IMR-90 (cell line): ENCODE measurements at regions not wholly inside any gene's neighbourhood (a gene's known extent, or its start where the extent isn't known, plus 50 kb on each side); places are given as distances from the start of the nearest gene placed in this dataset.

Experiments used
- ATAC-seq: fragments of 200-7000 bp; cut with Tn5 transposase; 2 replicates; pipeline ENCODE4 v1.9.1; 2020; ENCODE audit warnings: low read depth, mild to moderate bottlenecking, moderate library complexity
- BruUV-seq: library from RNA; stranded (reverse); fragments of 400-500 nt; replicated peaks from 2 replicates; lab custom pipeline; 2021; lab: Mats Ljungman, UMichigan
- CTCF ChIA-PET: fragments of 300-600 bp; formaldehyde crosslinking; extraction: SDS; loops from one replicate; lab custom pipeline; 2021; ENCODE audit warnings: antibody characterized with exemption; lab: Yijun Ruan, JAX
- POLR2A ChIA-PET: fragments of 300-600 bp; sonication (Branson Sonifier 250); formaldehyde crosslinking; loops from one replicate; lab custom pipeline; 2022; ENCODE audit warnings: antibody characterized with exemption; ENCODE audit not compliant: unreplicated experiment; lab: Charles Lee
- DNase-seq: peaks from one replicate; pipeline ENCODE4 v3.0.0; 2013
- H2AFZ ChIP-seq: replicated peaks from 2 replicates; pipeline ENCODE3; 2013; ENCODE audit warnings: low read length, mild to moderate bottlenecking; ENCODE audit not compliant: poor library complexity
- H2AK5ac ChIP-seq: 2 replicates; pipeline ENCODE4 v1.6.1; 2013; ENCODE audit warnings: low read depth, low read length, inconsistent platforms
- H2AK9ac ChIP-seq: replicated peaks from 2 replicates; pipeline ENCODE3; 2013; ENCODE audit warnings: mild to moderate bottlenecking, low read depth, low read length, moderate library complexity; ENCODE audit not compliant: poor library complexity
- H2BK120ac ChIP-seq: 2 replicates; pipeline ENCODE4 v1.6.1; 2013; ENCODE audit warnings: low read depth, low read length, inconsistent platforms
- H2BK15ac ChIP-seq: 3 replicates; pipeline ENCODE4 v1.6.1; 2013; ENCODE audit warnings: low read depth, low read length, inconsistent platforms
- H2BK20ac ChIP-seq: 2 replicates; pipeline ENCODE4 v1.6.1; 2013; ENCODE audit warnings: low read depth, mild to moderate bottlenecking, inconsistent platforms, low read length, moderate library complexity
- H2BK5ac ChIP-seq: 2 replicates; pipeline ENCODE4 v1.6.1; 2013; ENCODE audit warnings: mild to moderate bottlenecking, low read depth, low read length, inconsistent platforms; ENCODE audit not compliant: poor library complexity, severe bottlenecking
- H3K14ac ChIP-seq: replicated peaks from 2 replicates; pipeline ENCODE4 v1.6.1; 2013; ENCODE audit warnings: low read depth, low read length, inconsistent platforms
- H3K18ac ChIP-seq: 2 replicates; pipeline ENCODE4 v1.6.1; 2013; ENCODE audit warnings: low read depth, low read length, control low read depth
- H3K23ac ChIP-seq: 2 replicates; pipeline ENCODE4 v1.6.1; 2013; ENCODE audit warnings: low read depth, low read length, inconsistent platforms
- H3K27ac ChIP-seq: 2 replicates; pipeline ENCODE4 v1.5.1; 2013; ENCODE audit warnings: mild to moderate bottlenecking, control low read depth, low read length; ENCODE audit not compliant: insufficient read depth
- H3K27me3 ChIP-seq: 2 replicates; pipeline ENCODE4 v1.6.1; 2013; ENCODE audit warnings: low read length; ENCODE audit not compliant: control insufficient read depth, insufficient read depth
- H3K36me3 ChIP-seq: 2 replicates; pipeline ENCODE4 v1.6.1; 2013; ENCODE audit warnings: low read length, mixed read lengths; ENCODE audit not compliant: control insufficient read depth, insufficient read depth
- H3K4ac ChIP-seq: 2 replicates; pipeline ENCODE4 v1.6.1; 2013; ENCODE audit warnings: low read depth, low read length, inconsistent platforms
- H3K4me1 ChIP-seq: 2 replicates; pipeline ENCODE4 v1.6.1; 2013; ENCODE audit warnings: low read length, mixed read lengths; ENCODE audit not compliant: control insufficient read depth, insufficient read depth
- H3K4me2 ChIP-seq: 2 replicates; pipeline ENCODE4 v1.6.1; 2013; ENCODE audit warnings: low read depth, mild to moderate bottlenecking, control low read depth, low read length, moderate library complexity
- H3K4me3 ChIP-seq: 2 replicates; pipeline ENCODE4 v1.5.1; 2013; ENCODE audit warnings: low read depth, mild to moderate bottlenecking, control low read depth, low read length, moderate library complexity; ENCODE audit not compliant: insufficient read depth
- H3K56ac ChIP-seq: 2 replicates; pipeline ENCODE4 v1.6.1; 2013; ENCODE audit warnings: low read length, inconsistent platforms; ENCODE audit not compliant: insufficient read depth; ENCODE audit errors: extremely low read depth
- H3K79me1 ChIP-seq, 2 experiments: 2 replicates each; pipeline ENCODE4 v1.6.1; 2013; ENCODE audit warnings: low read length in 2 of 2, inconsistent platforms in 1 of 2, low read depth in 1 of 2
- H3K9ac ChIP-seq: 2 replicates; pipeline ENCODE4 v1.6.1; 2013; ENCODE audit warnings: low read depth, low read length, control low read depth
- H3K9me1 ChIP-seq: 2 replicates; pipeline ENCODE4 v1.6.1; 2013; ENCODE audit warnings: low read length, inconsistent platforms; ENCODE audit not compliant: insufficient read depth
- H3K9me3 ChIP-seq: 2 replicates; pipeline ENCODE4 v1.6.1; 2013; ENCODE audit warnings: low read length; ENCODE audit not compliant: control insufficient read depth, insufficient read depth
- H4K20me1 ChIP-seq: 2 replicates; pipeline ENCODE4 v1.6.1; 2013; ENCODE audit warnings: low read length, inconsistent platforms; ENCODE audit not compliant: insufficient read depth
- H4K5ac ChIP-seq: 2 replicates; pipeline ENCODE4 v1.6.1; 2013; ENCODE audit warnings: mild to moderate bottlenecking, low read depth, low read length, control low read depth
- H4K8ac ChIP-seq, 2 experiments: 2 replicates each; pipeline ENCODE4 v1.6.1; 2013; ENCODE audit warnings: low read depth in 2 of 2, low read length in 2 of 2, control low read depth in 1 of 2, inconsistent platforms in 1 of 2
- H4K91ac ChIP-seq: 2 replicates; pipeline ENCODE4 v1.6.1; 2013; ENCODE audit warnings: low read depth, low read length, inconsistent platforms; ENCODE audit not compliant: insufficient read depth
- BHLHE40 ChIP-seq: fragments of 150-350 bp; IDR thresholded peaks from 2 replicates; pipeline ENCODE4 v1.6.1; 2016; ENCODE audit warnings: mild to moderate bottlenecking, low read depth, low read length
- CEBPB ChIP-seq: IDR thresholded peaks from 2 replicates; pipeline ENCODE4 v1.6.1; 2012; ENCODE audit warnings: low read depth, low read length, improper control_type of control experiment
- CHD1 ChIP-seq: IDR thresholded peaks from 2 replicates; pipeline ENCODE4 v1.6.1; 2012; ENCODE audit warnings: low read depth, low read length, improper control_type of control experiment
- CTCF ChIP-seq: conservative IDR thresholded peaks from 2 replicates; pipeline ENCODE4 v1.5.1; 2012; ENCODE audit warnings: mild to moderate bottlenecking, low read depth, low read length, improper control_type of control experiment
- FOS ChIP-seq: fragments of 150-350 bp; IDR thresholded peaks from 2 replicates; pipeline ENCODE4 v1.6.1; 2016; ENCODE audit warnings: low read depth, low read length
- MAFK ChIP-seq: IDR thresholded peaks from 2 replicates; pipeline ENCODE4 v1.6.1; 2012; ENCODE audit warnings: low read depth, low read length, improper control_type of control experiment
- MAZ ChIP-seq: IDR thresholded peaks from 2 replicates; pipeline ENCODE4 v1.6.1; 2012; ENCODE audit warnings: low read depth, mild to moderate bottlenecking, low read length, improper control_type of control experiment, moderate library complexity, borderline replicate concordance
- MXI1 ChIP-seq: IDR thresholded peaks from 2 replicates; pipeline ENCODE4 v1.6.1; 2012; ENCODE audit warnings: low read depth, mild to moderate bottlenecking, low read length, moderate library complexity, borderline replicate concordance
- NFE2L2 ChIP-seq: fragments of 150-350 bp; IDR thresholded peaks from 2 replicates; pipeline ENCODE4 v1.6.1; 2016; ENCODE audit warnings: low read depth, mild to moderate bottlenecking, low read length
- POLR2A ChIP-seq: IDR thresholded peaks from 2 replicates; pipeline ENCODE4 v1.6.1; 2012; ENCODE audit warnings: mild to moderate bottlenecking, low read depth, low read length
- RAD21 ChIP-seq: IDR thresholded peaks from 2 replicates; pipeline ENCODE4 v1.6.1; 2012; ENCODE audit warnings: low read length, improper control_type of control experiment
- RCOR1 ChIP-seq: IDR thresholded peaks from 2 replicates; pipeline ENCODE4 v1.6.1; 2012; ENCODE audit warnings: mild to moderate bottlenecking, low read length, improper control_type of control experiment; ENCODE audit not compliant: insufficient replicate concordance
- RFX5 ChIP-seq: IDR thresholded peaks from 2 replicates; pipeline ENCODE4 v1.8.0; 2012; ENCODE audit warnings: low read depth, mild to moderate bottlenecking, low read length, moderate library complexity
- SMC3 ChIP-seq: fragments of 150-350 bp; IDR thresholded peaks from 2 replicates; pipeline ENCODE4 v1.6.1; 2016; ENCODE audit warnings: low read depth, mild to moderate bottlenecking, antibody characterized with exemption, low read length, moderate library complexity
- USF2 ChIP-seq: fragments of 150-350 bp; IDR thresholded peaks from 2 replicates; pipeline ENCODE4 v1.6.1; 2017; ENCODE audit warnings: mild to moderate bottlenecking, antibody characterized with exemption, low read length, low read depth
- WGBS, 2 experiments: methylation state at CpG; one replicate each; pipeline versions ENCODE4 v1.1.5 to v1.1.7; 2013; ENCODE audit warnings: missing lambda C conversion rate in 2 of 2; ENCODE audit not compliant: insufficient read length in 1 of 2; ENCODE audit errors: extremely low coverage in 2 of 2; 5-methylcytosine and 5-hydroxymethylcytosine counted together
- dilution Hi-C: fragments of 300-500 bp; cut with HindIII; formaldehyde crosslinking; loops from one replicate; pipeline ENCODE4 v1.14.3; 2018; ENCODE audit warnings: low sequenced_read_pairs; ENCODE audit not compliant: unreplicated experiment
- in situ Hi-C: fragments of 300-500 bp; cut with MboI; formaldehyde crosslinking; loops from 3 replicates; pipeline ENCODE4 v1.14.3; 2019; ENCODE audit warnings: low sequenced_read_pairs, inconsistent platforms, mixed read lengths
- intact Hi-C: fragments of 100-400 bp; cut with micrococcal nuclease; formaldehyde crosslinking; loops from 2 replicates; pipeline ENCODE4 v1.10.0; 2022
- TF ChIP-seq, protein P1 (sequence below): fragments of 150-350 bp; IDR thresholded peaks from 2 replicates; pipeline ENCODE4 v1.6.1; 2016; ENCODE audit warnings: low read depth, mild to moderate bottlenecking, low read length, moderate library complexity, borderline replicate concordance

DNA sequence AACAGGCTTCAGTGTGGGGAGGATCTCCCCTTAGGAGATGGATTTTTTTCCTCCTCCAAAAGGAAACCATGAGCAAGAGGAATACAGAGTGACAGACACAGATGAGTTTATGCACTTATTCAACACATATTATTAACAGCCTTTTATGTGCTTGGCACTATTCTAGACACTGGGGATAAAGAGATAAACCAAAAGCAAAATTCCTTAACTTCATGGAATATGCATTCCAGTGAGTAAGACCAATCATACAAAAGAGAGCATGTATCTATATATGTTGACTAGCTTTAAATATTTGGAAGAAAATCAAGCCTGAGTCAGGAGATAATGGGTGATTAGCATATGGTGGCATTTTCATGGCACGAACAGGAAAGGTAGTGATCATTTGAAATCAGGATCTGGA is 284.4 kb upstream of the RASGRP1 start:
- 0% methylated on average over 1 of the region's 1 CpG; no CpG with 5 or more reads in 1 of the 2 experiments for WGBS, 2 experiments
- no peak overlapping the region for H3K4me2 ChIP-seq
- H3K36me3 ChIP-seq: no peaks in the 10 kb centered on the region
- H3K4me1 ChIP-seq: peaks cover 12% of the 10 kb centered on the region
- H4K20me1 ChIP-seq: no peaks in the 10 kb centered on the region
- H2AFZ ChIP-seq: no peak overlapping the region
- CTCF ChIA-PET: interaction anchor here (0.6 to 1.1 kb wide), 2 partner anchors 142 to 163 kb away, joined by 3 read pairs; no protein-coding TSS in a partner anchor
- H3K4ac ChIP-seq: peak overlapping the region; percentile 75; the same call in 1 of the 2 replicates
- peak overlapping the region; percentile 42; the same call in 1 of the 2 replicates for H3K18ac ChIP-seq
- H3K27me3 ChIP-seq: no peaks in the 10 kb centered on the region
- peak overlapping the region; percentile 25 for H2BK5ac ChIP-seq
- no peak for DNase-seq
- BruUV-seq: no TSS peak
- H4K91ac ChIP-seq: peak overlapping the region; percentile 14; the same call in 1 of the 2 replicates
- TF ChIP-seq POLR2A (no peak), MAZ (no peak), MXI1 (no peak), RCOR1 (no peak), USF2 (no peak), RAD21 (no peak), BHLHE40 (no peak), FOS (no peak), CEBPB (no peak), NFE2L2 (no peak), RFX5 (no peak), CTCF (no peak), CHD1 (no peak), MAFK (no peak), SMC3 (no peak)
- TF ChIP-seq, protein P1, sequence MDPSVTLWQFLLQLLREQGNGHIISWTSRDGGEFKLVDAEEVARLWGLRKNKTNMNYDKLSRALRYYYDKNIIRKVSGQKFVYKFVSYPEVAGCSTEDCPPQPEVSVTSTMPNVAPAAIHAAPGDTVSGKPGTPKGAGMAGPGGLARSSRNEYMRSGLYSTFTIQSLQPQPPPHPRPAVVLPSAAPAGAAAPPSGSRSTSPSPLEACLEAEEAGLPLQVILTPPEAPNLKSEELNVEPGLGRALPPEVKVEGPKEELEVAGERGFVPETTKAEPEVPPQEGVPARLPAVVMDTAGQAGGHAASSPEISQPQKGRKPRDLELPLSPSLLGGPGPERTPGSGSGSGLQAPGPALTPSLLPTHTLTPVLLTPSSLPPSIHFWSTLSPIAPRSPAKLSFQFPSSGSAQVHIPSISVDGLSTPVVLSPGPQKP: no peak
- H3K79me1 ChIP-seq: peaks cover 0 to 5% of the 10 kb centered on the region in 2 experiments; a peak in 1 of 4 replicates
- dilution Hi-C loops: no loop called here
- H4K5ac ChIP-seq: peak overlapping the region; percentile 52; the same call in 1 of the 2 replicates
- POLR2A ChIA-PET: no interaction called here
- H3K14ac ChIP-seq: 0 out of 2 replicates have a peak overlapping the region, but pooled peaks have one; percentile 38
- ATAC-seq: no peak
- no peak overlapping the region for H3K4me3 ChIP-seq
- no peak overlapping the region for H2AK5ac ChIP-seq
- H2BK120ac ChIP-seq: peak overlapping the region; percentile 88
- H3K9me1 ChIP-seq: peaks cover 5% of the 10 kb centered on the region; the same call in 1 of the 2 replicates
- H2AK9ac ChIP-seq: no peak overlapping the region
- no peak overlapping the region for H4K8ac ChIP-seq
- H2BK15ac ChIP-seq: peak overlapping the region; percentile 51; the same call in 2 of the 3 replicates
- no peak overlapping the region for H3K56ac ChIP-seq
- H3K23ac ChIP-seq: peak overlapping the region; percentile 37; the same call in 1 of the 2 replicates
- intact Hi-C loops: loop anchor here (5.0 kb wide), 1 partner anchor 33 kb away; no protein-coding TSS in a partner anchor
- in situ Hi-C loops: no loop called here
- no peak overlapping the region for H3K9ac ChIP-seq
- peak overlapping the region; percentile 70 for H2BK20ac ChIP-seq
- H3K27ac ChIP-seq: no peak overlapping the region
- no peaks in the 10 kb centered on the region for H3K9me3 ChIP-seq
